ENCODE measurements at regions not wholly inside any gene's neighbourhood (a gene's known extent, or its start where the extent isn't known, plus 50 kb on each side); places are given as distances from the start of the nearest gene placed in this dataset.
"Not testable (repeated sequence)": the region's sequence is repeated elsewhere in the genome, so short reads cannot be mapped to it uniquely, and the experiment has no call there.

GRCh38 chr1:34371179-34371578, 194.5 kb downstream of the C1orf94 start:
- FAIRE-seq; BruUV-seq (replicated peaks); dilution Hi-C loops (cut with MboI; ENCODE audit: extremely low pct_ligation_motif_present, low sequenced_read_pairs): not testable (repeated sequence)

GRCh38 chr1:34371829-34372532, 195.3 kb downstream of the C1orf94 start:
- no peaks in the 10 kb centered on the region for H3K79me2 ChIP-seq (ENCODE audit: control insufficient read depth, insufficient read depth, low read length)
- H3K9me1 ChIP-seq (replicated peaks; ENCODE audit: control insufficient read depth, extremely low read depth, insufficient read depth, low read length) = no peaks in the 10 kb centered on the region
- H3K9ac ChIP-seq (replicated peaks; ENCODE audit: extremely low read depth, insufficient read depth, low read length) = no peak overlapping the region
- no TSS peak for BruUV-seq (replicated peaks)
- FAIRE-seq (no peak), DNase-seq (ENCODE audit: low read depth, low spot score) (no peak)
- no peaks in the 10 kb centered on the region for H4K20me1 ChIP-seq (replicated peaks; ENCODE audit: control insufficient read depth, extremely low read depth, insufficient read depth, low read length)
- no peaks in the 10 kb centered on the region for H3K36me3 ChIP-seq (ENCODE audit: control insufficient read depth in 2 of 2, extremely low read depth in 1 of 2, insufficient read depth in 2 of 2, low read length in 2 of 2)
- H3K4me1 ChIP-seq (ENCODE audit: control insufficient read depth, extremely low read depth, insufficient read depth, low read length) = no peaks in the 10 kb centered on the region
- ChIA-PET POLR2A (no interaction called here), CTCF (no interaction called here)
- H3K4me2 ChIP-seq (ENCODE audit: insufficient read depth, low read length) = no peak overlapping the region
- intact Hi-C loops (cut with micrococcal nuclease) = no loop called here
- H3K4me3 ChIP-seq (replicated peaks in 1 of 3; ENCODE audit: insufficient read depth in 1 of 3, low read depth in 1 of 3, low read length in 3 of 3) = no peak overlapping the region
- no peaks in the 10 kb centered on the region for H3K9me3 ChIP-seq (replicated peaks; ENCODE audit: control insufficient read depth, insufficient read depth, low read length)
- H3K27me3 ChIP-seq (ENCODE audit: control insufficient read depth in 2 of 2, insufficient read depth in 2 of 2, low read length in 2 of 2) = no peaks in the 10 kb centered on the region
- dilution Hi-C loops (cut with MboI; ENCODE audit: extremely low pct_ligation_motif_present, low sequenced_read_pairs) = no loop called here
- no peak overlapping the region for H2AFZ ChIP-seq (ENCODE audit: low read depth, low read length)
- H3K27ac ChIP-seq (ENCODE audit: insufficient read depth, low read depth, low read length) = no peak overlapping the region
- TF ChIP-seq POLR2A (IDR thresholded peaks at IDR 0.05; ENCODE audit: low read depth, low read length) (no peak), POLR2AphosphoS5 (IDR thresholded peaks at IDR 0.05; ENCODE audit: insufficient read depth, low read depth, low read length) (no peak), GATA2 (IDR thresholded peaks at IDR 0.05; ENCODE audit: insufficient read depth, insufficient read length, low read depth, low read length) (no peak), JUN (IDR thresholded peaks at IDR 0.05; ENCODE audit: borderline replicate concordance, insufficient read depth, insufficient read length, low read depth) (no peak), MYC (IDR thresholded peaks at IDR 0.05; ENCODE audit: low read depth, low read length) (no peak), FOS (IDR thresholded peaks at IDR 0.05; ENCODE audit: borderline replicate concordance, insufficient read depth, low read length) (no peak), MAX (IDR thresholded peaks at IDR 0.05; ENCODE audit: insufficient read depth, insufficient read length) (no peak), EZH2 (IDR thresholded peaks at IDR 0.05; ENCODE audit: borderline replicate concordance, low read depth, low read length, severe bottlenecking) (no peak), CTCF (IDR thresholded peaks at IDR 0.05; ENCODE audit: extremely low read depth in 1 of 2, insufficient read depth in 1 of 2, low read depth in 1 of 2, low read length in 2 of 2) (no peak)

More at GRCh38 chr1:34371179-34371578, 194.5 kb downstream of the C1orf94 start:
- H3K9me1 ChIP-seq (replicated peaks; ENCODE audit: control insufficient read depth, extremely low read depth, insufficient read depth, low read length); H2AFZ ChIP-seq (ENCODE audit: low read depth, low read length); H3K27me3 ChIP-seq (ENCODE audit: control insufficient read depth in 2 of 2, insufficient read depth in 2 of 2, low read length in 2 of 2); H3K4me3 ChIP-seq (replicated peaks in 1 of 3; ENCODE audit: insufficient read depth in 1 of 3, low read depth in 1 of 3, low read length in 3 of 3); H3K27ac ChIP-seq (ENCODE audit: insufficient read depth, low read depth, low read length); CTCF ChIA-PET; H3K9ac ChIP-seq (replicated peaks; ENCODE audit: extremely low read depth, insufficient read depth, low read length); H3K9me3 ChIP-seq (replicated peaks; ENCODE audit: control insufficient read depth, insufficient read depth, low read length); DNase-seq (ENCODE audit: low read depth, low spot score); H4K20me1 ChIP-seq (replicated peaks; ENCODE audit: control insufficient read depth, extremely low read depth, insufficient read depth, low read length); H3K79me2 ChIP-seq (ENCODE audit: control insufficient read depth, insufficient read depth, low read length); H3K36me3 ChIP-seq (ENCODE audit: control insufficient read depth in 2 of 2, extremely low read depth in 1 of 2, insufficient read depth in 2 of 2, low read length in 2 of 2); intact Hi-C loops (cut with micrococcal nuclease); H3K4me1 ChIP-seq (ENCODE audit: control insufficient read depth, extremely low read depth, insufficient read depth, low read length); H3K4me2 ChIP-seq (ENCODE audit: insufficient read depth, low read length); POLR2A ChIA-PET: not testable (repeated sequence)

Data from endothelial cell of umbilical vein (primary cell).